Medulla oblongata (tissue), 1 donor: ENCODE measurements at regions not wholly inside any gene's neighbourhood (a gene's known extent, or its start where the extent isn't known, plus 50 kb on each side); places are given as distances from the start of the nearest gene placed in this dataset.
"Not testable (repeated sequence)": the region's sequence is repeated elsewhere in the genome, so short reads cannot be mapped to it uniquely, and the experiment has no call there.

Source experiments
- DNase-seq: peaks from one replicate; pipeline ENCODE4 v3.0.0-alpha.2; 2015; ENCODE audit errors: extremely low spot score

GRCh38 chr6:156689656-156690055 lies 87.5 kb upstream of the ARID1B start:
- peak; percentile 72 for DNase-seq

- DNase-seq: no peak
Measured at GRCh38 chr6:156688620-156688971, 88.6 kb upstream of the ARID1B start.

- DNase-seq: peak; percentile 74
Measured at GRCh38 chr6:156687789-156688619, 89.2 kb upstream of the ARID1B start.

- peak; percentile 92 for DNase-seq
Measured at GRCh38 chr6:156686995-156687788, 90.0 kb upstream of the ARID1B start.

GRCh38 chr6:156686301-156686994 lies 90.7 kb upstream of the ARID1B start:
- peak; percentile 86 for DNase-seq

GRCh38 chr6:156685823-156686222 lies 91.4 kb upstream of the ARID1B start:
- DNase-seq: no peak

- no peak for DNase-seq
Measured at GRCh38 chr6:156683821-156684220, 93.4 kb upstream of the ARID1B start.

- DNase-seq: no peak
Measured at GRCh38 chr6:156676721-156677120, 100.5 kb upstream of the ARID1B start.

- no peak for DNase-seq
Measured at GRCh38 chr6:156674197-156674596, 103.0 kb upstream of the ARID1B start.

- not testable (repeated sequence) for DNase-seq
Measured at GRCh38 chr6:156670097-156670496, 107.1 kb upstream of the ARID1B start.

- DNase-seq: no peak
Measured at GRCh38 chr6:156662025-156662445, 115.1 kb upstream of the ARID1B start.

GRCh38 chr6:156660389-156660788 lies 116.8 kb upstream of the ARID1B start:
- DNase-seq: no peak

GRCh38 chr6:156659822-156660198 lies 117.4 kb upstream of the ARID1B start:
- no peak for DNase-seq

GRCh38 chr6:156658966-156659821 lies 118.0 kb upstream of the ARID1B start:
- no peak for DNase-seq

- DNase-seq: peak; percentile 27
Measured at GRCh38 chr6:156658186-156658965, 118.8 kb upstream of the ARID1B start.

GRCh38 chr6:156657296-156657695 lies 119.9 kb upstream of the ARID1B start:
- DNase-seq: no peak

GRCh38 chr6:156654919-156655918 lies 122.0 kb upstream of the ARID1B start:
- DNase-seq: no peak

- no peak for DNase-seq
Measured at GRCh38 chr6:156652231-156652750, 124.9 kb upstream of the ARID1B start.

- DNase-seq: no peak
Measured at GRCh38 chr6:156651486-156651885, 125.7 kb upstream of the ARID1B start.
